ENCODE measurements at regions not wholly inside any gene's neighbourhood (a gene's known extent, or its start where the extent isn't known, plus 50 kb on each side); places are given as distances from the start of the nearest gene placed in this dataset.

GRCh38 chr13:31937436-31937835, 94.1 kb upstream of the FRY start:
- TF ChIP-seq EZH2phosphoT487 (IDR thresholded peaks at IDR 0.05; ENCODE audit: unreplicated experiment) (no peak), CTCF (conservative IDR thresholded peaks at IDR 0.05; ENCODE audit: low read depth in 2 of 2) (no peak), ZNF114 (CRISPR knock-in tag; IDR thresholded peaks at IDR 0.05) (no peak), POLR2AphosphoS5 (IDR thresholded peaks at IDR 0.05; ENCODE audit: low read depth) (no peak)

All from GM23338 (cell line).